ENCODE measurements at regions not wholly inside any gene's neighbourhood (a gene's known extent, or its start where the extent isn't known, plus 50 kb on each side); places are given as distances from the start of the nearest gene placed in this dataset.

DNA sequence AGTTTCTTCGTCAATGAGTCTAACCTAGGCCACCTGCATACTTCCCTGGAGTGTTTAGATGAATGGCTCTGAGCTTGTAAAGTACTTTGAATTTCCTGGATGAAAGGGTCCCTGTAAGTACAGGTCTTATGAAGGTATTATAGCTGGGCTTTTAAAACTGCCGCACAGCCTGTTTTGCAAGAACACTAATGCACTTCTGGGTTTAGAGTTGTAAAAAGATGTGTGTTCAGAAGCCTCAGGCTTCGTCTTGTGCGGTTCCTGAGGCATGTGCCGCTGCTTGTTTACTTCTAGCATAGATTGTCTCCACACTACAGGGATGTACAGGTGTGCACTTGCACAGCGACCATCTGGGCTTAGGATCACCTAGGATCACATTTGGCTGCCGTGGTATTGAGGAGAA lies 324.5 kb downstream of the SOX4 start:
- DNase-seq (no peak), ATAC-seq (no peak)
- Histone ChIP-seq H3K4me1 (ENCODE audit: low read depth) (no peaks in the 10 kb centered on the region), H3K4me3 (no peak overlapping the region), H3K9me3 (no peaks in the 10 kb centered on the region), H3K36me3 (ENCODE audit: low read depth) (no peaks in the 10 kb centered on the region)
- TF ChIP-seq, protein P1, sequence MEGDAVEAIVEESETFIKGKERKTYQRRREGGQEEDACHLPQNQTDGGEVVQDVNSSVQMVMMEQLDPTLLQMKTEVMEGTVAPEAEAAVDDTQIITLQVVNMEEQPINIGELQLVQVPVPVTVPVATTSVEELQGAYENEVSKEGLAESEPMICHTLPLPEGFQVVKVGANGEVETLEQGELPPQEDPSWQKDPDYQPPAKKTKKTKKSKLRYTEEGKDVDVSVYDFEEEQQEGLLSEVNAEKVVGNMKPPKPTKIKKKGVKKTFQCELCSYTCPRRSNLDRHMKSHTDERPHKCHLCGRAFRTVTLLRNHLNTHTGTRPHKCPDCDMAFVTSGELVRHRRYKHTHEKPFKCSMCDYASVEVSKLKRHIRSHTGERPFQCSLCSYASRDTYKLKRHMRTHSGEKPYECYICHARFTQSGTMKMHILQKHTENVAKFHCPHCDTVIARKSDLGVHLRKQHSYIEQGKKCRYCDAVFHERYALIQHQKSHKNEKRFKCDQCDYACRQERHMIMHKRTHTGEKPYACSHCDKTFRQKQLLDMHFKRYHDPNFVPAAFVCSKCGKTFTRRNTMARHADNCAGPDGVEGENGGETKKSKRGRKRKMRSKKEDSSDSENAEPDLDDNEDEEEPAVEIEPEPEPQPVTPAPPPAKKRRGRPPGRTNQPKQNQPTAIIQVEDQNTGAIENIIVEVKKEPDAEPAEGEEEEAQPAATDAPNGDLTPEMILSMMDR (IDR thresholded peaks at IDR 0.05): no peak
- intact Hi-C loops (cut with DNase I, micrococcal nuclease): no loop called here

DNA sequence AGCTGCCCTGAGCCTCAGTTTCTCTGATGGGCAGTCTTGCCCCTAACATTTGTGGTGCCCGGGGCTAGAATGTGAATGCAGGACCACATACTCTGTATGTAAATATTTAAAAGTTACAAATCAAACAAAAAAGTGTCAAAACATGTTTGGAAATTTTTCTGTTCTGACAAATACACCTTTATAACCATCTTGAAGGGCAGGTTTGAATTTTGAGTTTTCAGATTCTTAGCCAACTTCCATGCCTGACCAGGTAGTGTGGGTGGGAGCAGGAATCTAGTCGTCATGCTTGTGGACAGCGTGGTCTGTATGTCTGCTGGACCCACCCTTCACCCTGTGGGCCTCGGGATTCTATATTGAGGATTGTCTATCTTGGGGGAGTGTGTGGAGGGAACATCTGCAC lies 325.1 kb downstream of the SOX4 start:
- TF ChIP-seq, protein P1 (IDR thresholded peaks at IDR 0.05): no peak
- Histone ChIP-seq H3K4me3 (no peak overlapping the region), H3K36me3 (ENCODE audit: low read depth) (no peaks in the 10 kb centered on the region), H3K4me1 (ENCODE audit: low read depth) (no peaks in the 10 kb centered on the region), H3K9me3 (no peaks in the 10 kb centered on the region)
- no peak for ATAC-seq
- intact Hi-C loops (cut with DNase I, micrococcal nuclease): no loop called here
- no peak for DNase-seq

DNA sequence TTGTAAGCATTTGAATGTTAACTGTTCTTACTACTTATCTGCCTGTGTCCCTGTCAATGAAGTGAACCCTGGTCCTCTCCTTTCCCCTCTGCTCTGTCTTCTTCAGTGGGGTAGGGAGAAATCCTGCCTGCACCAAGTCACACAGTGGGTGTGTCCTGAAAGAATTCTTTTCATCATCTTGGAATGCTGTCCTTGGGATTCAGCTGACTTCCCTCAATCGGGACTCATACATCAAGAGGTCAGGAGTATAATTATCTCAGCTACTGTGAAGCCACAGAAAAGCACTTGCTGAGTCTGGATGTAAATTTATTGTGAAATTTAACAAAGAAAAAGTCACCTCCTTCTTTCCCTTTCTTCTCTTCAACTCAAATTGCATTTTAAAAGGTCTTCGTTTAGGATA lies 328.5 kb downstream of the SOX4 start:
- Histone ChIP-seq H3K9me3 (no peaks in the 10 kb centered on the region), H3K4me3 (no peak overlapping the region), H3K36me3 (ENCODE audit: low read depth) (no peaks in the 10 kb centered on the region), H3K4me1 (ENCODE audit: low read depth) (no peaks in the 10 kb centered on the region)
- DNase-seq (no peak), ATAC-seq (no peak)
- TF ChIP-seq, protein P1 (IDR thresholded peaks at IDR 0.05): no peak
- intact Hi-C loops (cut with DNase I, micrococcal nuclease): no loop called here

DNA sequence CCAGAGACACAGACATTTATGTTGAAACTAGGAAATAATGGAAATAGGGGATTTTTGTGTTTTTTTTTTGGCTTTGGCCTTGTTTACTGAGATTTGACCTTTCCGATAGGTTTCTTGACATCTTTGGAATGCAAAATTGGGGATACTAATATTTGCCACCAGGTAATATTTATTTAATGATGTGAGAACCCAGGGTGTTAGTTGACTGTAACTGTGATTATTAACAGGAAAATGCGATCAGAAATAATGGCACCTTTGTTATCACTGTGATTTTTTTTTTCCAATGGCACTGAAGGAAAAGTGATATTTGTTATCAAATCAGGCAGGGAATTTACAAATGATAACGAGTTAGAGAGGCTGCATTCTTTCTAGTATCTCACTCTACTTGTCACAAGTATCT lies 330.5 kb downstream of the SOX4 start:
- intact Hi-C loops (cut with DNase I, micrococcal nuclease): no loop called here
- ATAC-seq (no peak), DNase-seq (no peak)
- Histone ChIP-seq H3K36me3 (ENCODE audit: low read depth) (no peaks in the 10 kb centered on the region), H3K4me1 (ENCODE audit: low read depth) (no peaks in the 10 kb centered on the region), H3K4me3 (no peak overlapping the region), H3K9me3 (no peaks in the 10 kb centered on the region)
- TF ChIP-seq, protein P1 (IDR thresholded peaks at IDR 0.05): no peak

DNA sequence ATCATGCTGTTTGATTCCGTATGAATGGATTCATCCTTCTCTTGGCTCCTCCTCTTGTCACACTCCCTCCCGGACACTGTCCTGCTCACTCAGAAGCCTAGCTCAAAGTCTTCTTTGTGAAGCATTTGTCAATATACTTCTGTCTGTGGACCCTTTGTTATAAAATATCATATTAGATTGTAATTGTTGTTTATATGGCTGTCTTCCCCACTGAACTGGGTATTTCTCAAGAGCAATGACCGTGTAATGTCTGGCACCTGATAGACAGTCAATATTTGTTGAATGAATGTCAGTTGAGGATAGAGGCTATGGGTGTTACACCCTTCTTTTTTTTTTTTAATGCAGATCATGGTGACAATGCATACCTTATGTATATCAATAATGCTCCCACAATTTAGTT lies 335.3 kb downstream of the SOX4 start:
- H3K4me1 ChIP-seq (ENCODE audit: low read depth): no peaks in the 10 kb centered on the region
- TF ChIP-seq, protein P1 (IDR thresholded peaks at IDR 0.05): no peak
- ATAC-seq (peak; percentile 81), DNase-seq (peak in 1 of 3 donors; percentile 21)
- H3K9me3 ChIP-seq: no peaks in the 10 kb centered on the region
- no peak overlapping the region for H3K4me3 ChIP-seq
- no peaks in the 10 kb centered on the region for H3K36me3 ChIP-seq (ENCODE audit: low read depth)
- intact Hi-C loops (cut with DNase I, micrococcal nuclease): no loop called here
